K562 (cell line): ENCODE measurements at regions not wholly inside any gene's neighbourhood (a gene's known extent, or its start where the extent isn't known, plus 50 kb on each side); places are given as distances from the start of the nearest gene placed in this dataset.

Source experiments
- ATAC-seq: fragments of 200-7000 bp; cut with Tn5 transposase; 3 replicates; pipeline ENCODE4 v1.9.1; 2020; ENCODE audit warnings: moderate library complexity
- BruUV-seq: library from RNA; stranded (reverse); fragments of 400-500 nt; replicated peaks from 2 replicates; lab custom pipeline; 2021; lab: Mats Ljungman, UMichigan
- CTCF ChIA-PET: fragments of 300-600 bp; formaldehyde crosslinking; extraction: SDS; loops from one replicate; lab custom pipeline; 2021; ENCODE audit warnings: low intra/inter-chr PET ratio; lab: Yijun Ruan, JAX
- POLR2A ChIA-PET: fragments of 300-600, 350-650 bp; sonication (Branson Sonifier 250); formaldehyde crosslinking; extraction: SDS; loops from one replicate; lab custom pipeline; 2021; ENCODE audit warnings: antibody characterized with exemption, inconsistent platforms; lab: Yijun Ruan, JAX
- DNase-seq, 4 experiments: peaks; one replicate each; pipeline versions ENCODE4 v3.0.0 to v3.0.0-alpha.2; 2011 to 2018; ENCODE audit warnings: low spot score in 3 of 4, mixed read lengths in 3 of 4; ENCODE audit errors: extremely low read depth in 1 of 4
- FAIRE-seq: peaks from 2 replicates; lab custom pipeline; 2011; peaks lifted over from hg19 to GRCh38; lab: Jason Lieb, UNC
- H2AFZ ChIP-seq: 2 replicates; pipeline ENCODE4 v1.6.0; 2011; ENCODE audit warnings: low read depth, low read length, control low read depth, inconsistent platforms
- H3K27ac ChIP-seq: fragments of 200-600 bp; 3 replicates; pipeline ENCODE4 v1.8.0; 2011; ENCODE audit warnings: low read depth, mild to moderate bottlenecking, control low read depth, inconsistent platforms, low read length, moderate library complexity, mixed read lengths; ENCODE audit errors: extremely low read depth
- H3K27me3 ChIP-seq, 2 experiments: fragments of 300-600 bp in 1 of 2; 2 replicates in 1 of 2; 3 replicates in 1 of 2; pipeline versions ENCODE4 v1.6.0 to v1.8.0; 2011; ENCODE audit warnings: inconsistent platforms in 2 of 2, low read length in 2 of 2, mild to moderate bottlenecking in 1 of 2, mixed read lengths in 1 of 2, moderate library complexity in 1 of 2; ENCODE audit not compliant: control insufficient read depth in 2 of 2, insufficient read depth in 2 of 2
- H3K36me3 ChIP-seq: fragments of 300-600 bp; 3 replicates; pipeline ENCODE4 v1.8.0; 2011; ENCODE audit warnings: mild to moderate bottlenecking, low read length, inconsistent platforms; ENCODE audit not compliant: control insufficient read depth, insufficient read depth
- H3K4me1 ChIP-seq, 2 experiments: fragments of 200-600 bp in 1 of 2; replicated peaks in 1 of 2; 2 replicates in 1 of 2; 3 replicates in 1 of 2; pipeline versions ENCODE4 v1.5.1 to v1.8.0; 2011; ENCODE audit warnings: inconsistent platforms in 2 of 2, low read length in 2 of 2, mild to moderate bottlenecking in 1 of 2, mixed read lengths in 1 of 2, moderate library complexity in 1 of 2; ENCODE audit not compliant: control insufficient read depth in 2 of 2, insufficient read depth in 2 of 2
- H3K4me2 ChIP-seq: 2 replicates; pipeline ENCODE4 v1.6.1; 2011; ENCODE audit warnings: low read length, control low read depth, inconsistent platforms, mixed read lengths; ENCODE audit not compliant: insufficient read depth
- H3K4me3 ChIP-seq: fragments of 200-600 bp; sonication (generic), shearing (Covaris generic); 2 replicates; pipeline ENCODE4 v1.5.1; 2016; ENCODE audit warnings: control low read depth, inconsistent platforms
- H3K79me2 ChIP-seq: fragments of 200-600 bp; 3 replicates; pipeline ENCODE4 v1.8.0; 2011; ENCODE audit warnings: low read length, inconsistent platforms; ENCODE audit not compliant: control insufficient read depth, insufficient read depth
- H3K9ac ChIP-seq, 2 experiments: 2 replicates each; pipeline versions ENCODE4 v1.6.0 to v1.6.1; 2011; ENCODE audit warnings: low read depth in 2 of 2, low read length in 2 of 2, control low read depth in 1 of 2, inconsistent platforms in 1 of 2, mild to moderate bottlenecking in 1 of 2, mixed read lengths in 1 of 2; ENCODE audit not compliant: insufficient read depth in 1 of 2
- H3K9me1 ChIP-seq: one replicate; pipeline ENCODE4 v1.6.0; 2011; ENCODE audit warnings: inconsistent platforms, mild to moderate bottlenecking, low read length, moderate library complexity; ENCODE audit not compliant: control insufficient read depth, insufficient read depth
- H3K9me3 ChIP-seq: replicated peaks from 2 replicates; pipeline ENCODE4 v1.5.1; 2011; ENCODE audit warnings: low read depth, low read length, inconsistent platforms; ENCODE audit not compliant: control insufficient read depth, insufficient read depth
- H4K20me1 ChIP-seq: replicated peaks from 2 replicates; pipeline ENCODE4 v1.6.1; 2011; ENCODE audit warnings: low read length, inconsistent platforms, mixed read lengths; ENCODE audit not compliant: control insufficient read depth, insufficient read depth
- ESRRB ChIP-seq: fragments of 250-450 bp; sonication (Bioruptor Pico); IDR thresholded peaks from 2 replicates; pipeline ENCODE4 v1.5.0; 2020; ENCODE audit warnings: mild to moderate bottlenecking, moderate library complexity, borderline replicate concordance
- KLF13 ChIP-seq: fragments of 450-650 bp; IDR thresholded peaks from 2 replicates; pipeline ENCODE4 v1.6.1; 2016; ENCODE audit warnings: missing genetic modification characterization, low read depth, mild to moderate bottlenecking, missing compliant biosample characterization, moderate library complexity, borderline replicate concordance
- PHF21A ChIP-seq: fragments of 450-650 bp; IDR thresholded peaks from 2 replicates; pipeline ENCODE4 v1.6.1; 2017; ENCODE audit warnings: low read depth, borderline replicate concordance
- RBM34 ChIP-seq: fragments of 200-400 bp; formaldehyde crosslinking; IDR thresholded peaks from 2 replicates; pipeline ENCODE4 v1.6.1; 2018; ENCODE audit warnings: low read length, borderline replicate concordance; ENCODE audit not compliant: insufficient read depth
- SAFB ChIP-seq: fragments of 200-400 bp; formaldehyde crosslinking; IDR thresholded peaks from 2 replicates; pipeline ENCODE4 v1.6.1; 2017; ENCODE audit warnings: low read depth, low read length, borderline replicate concordance
- SMC3 ChIP-seq: conservative IDR thresholded peaks from 2 replicates; pipeline ENCODE4 v1.6.1; 2011; ENCODE audit warnings: low read depth, low read length, improper control_type of control experiment; ENCODE audit not compliant: insufficient read depth
- SRSF9 ChIP-seq: fragments of 200-400 bp; formaldehyde crosslinking; IDR thresholded peaks from 2 replicates; pipeline ENCODE4 v1.6.1; 2017; ENCODE audit warnings: low read depth, low read length, borderline replicate concordance
- ZNF324 ChIP-seq: fragments of 250-450 bp; sonication (Bioruptor Pico); IDR thresholded peaks from 2 replicates; pipeline ENCODE4 v1.4.0; 2020; ENCODE audit warnings: mild to moderate bottlenecking
- WGBS: fragments of 100-300 bp; shearing (Covaris generic); methylation state at CpG from one replicate; pipeline ENCODE4 v1.1.6; 2016; ENCODE audit warnings: low coverage, mixed read lengths; ENCODE audit not compliant: insufficient coverage; ENCODE audit errors: missing lambda C conversion rate; 5-methylcytosine and 5-hydroxymethylcytosine counted together
- in situ Hi-C: fragments of 300-500 bp; cut with MboI; formaldehyde crosslinking; loops from 4 replicates; pipeline ENCODE4 v1.15.0; 2018; ENCODE audit warnings: inconsistent platforms, mixed read lengths
- intact Hi-C: fragments of 100-400 bp; cut with micrococcal nuclease; formaldehyde crosslinking; loops from 2 replicates; pipeline ENCODE4 v1.14.2; 2022
- TF ChIP-seq, protein P1 (sequence below): fragments of 250-450 bp; sonication (Bioruptor Pico); IDR thresholded peaks from 2 replicates; pipeline ENCODE4 v1.8.0; 2021; ENCODE audit warnings: moderate library complexity, mild to moderate bottlenecking, inconsistent platforms
- TF ChIP-seq, protein P2 (sequence below): fragments of 200-800 bp; sonication (Bioruptor generic); IDR thresholded peaks from 2 replicates; pipeline ENCODE4 v1.6.1; 2017; ENCODE audit warnings: missing genetic modification characterization, missing compliant biosample characterization
- TF ChIP-seq, protein P3 (sequence below): fragments of 200-600 bp; sonication (generic); IDR thresholded peaks from one replicate; pipeline ENCODE4 v1.6.1; 2012; ENCODE audit warnings: mild to moderate bottlenecking, low read depth, low read length, inconsistent platforms

DNA sequence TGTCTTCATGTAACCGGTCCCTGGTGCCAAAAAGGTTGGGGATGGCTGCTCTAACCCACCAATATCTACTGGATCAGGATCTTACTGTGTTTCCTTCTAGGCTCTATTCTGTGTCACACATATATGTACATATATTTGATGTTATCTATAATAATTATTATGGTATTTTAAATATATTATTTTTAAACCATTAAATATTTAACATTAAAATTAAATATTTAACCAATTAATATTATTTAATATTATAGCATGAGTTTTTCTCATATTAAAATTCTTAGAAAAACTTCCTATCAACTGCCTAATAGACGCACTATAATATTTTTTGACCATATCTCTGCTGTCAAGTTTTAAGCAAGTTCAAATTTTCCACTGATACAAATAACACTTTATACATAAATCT lies 196.9 kb upstream of the PLET1 start:
- Histone ChIP-seq H3K4me1 (no peaks in the 10 kb centered on the region), H3K79me2 (no peaks in the 10 kb centered on the region), H3K9ac (no peak overlapping the region), H3K36me3 (no peaks in the 10 kb centered on the region), H3K27ac (no peak overlapping the region), H3K27me3 (no peaks in the 10 kb centered on the region), H3K4me3 (no peak overlapping the region), H2AFZ (no peak overlapping the region), H3K9me1 (no peaks in the 10 kb centered on the region), H3K4me2 (no peak overlapping the region), H3K9me3 (no peaks in the 10 kb centered on the region), H4K20me1 (no peaks in the 10 kb centered on the region)
- intact Hi-C loops = no loop called here
- FAIRE-seq (no peak), ATAC-seq (no peak), DNase-seq (no peak)
- ChIA-PET POLR2A (no interaction called here), CTCF (no interaction called here)
- in situ Hi-C loops = no loop called here
- WGBS = 14% methylated on average over 2 of the region's 2 CpGs
- no TSS peak for BruUV-seq
- TF ChIP-seq PHF21A (no peak), SAFB (no peak), SMC3 (no peak), SRSF9 (no peak), KLF13 (tag) (no peak), ESRRB (CRISPR knock-in tag) (no peak), ZNF324 (CRISPR knock-in tag) (no peak), RBM34 (no peak)
- TF ChIP-seq, protein P1, sequence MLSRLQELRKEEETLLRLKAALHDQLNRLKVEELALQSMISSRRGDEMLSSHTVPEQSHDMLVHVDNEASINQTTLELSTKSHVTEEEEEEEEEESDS (CRISPR knock-in tag) = no peak
- TF ChIP-seq, protein P2, sequence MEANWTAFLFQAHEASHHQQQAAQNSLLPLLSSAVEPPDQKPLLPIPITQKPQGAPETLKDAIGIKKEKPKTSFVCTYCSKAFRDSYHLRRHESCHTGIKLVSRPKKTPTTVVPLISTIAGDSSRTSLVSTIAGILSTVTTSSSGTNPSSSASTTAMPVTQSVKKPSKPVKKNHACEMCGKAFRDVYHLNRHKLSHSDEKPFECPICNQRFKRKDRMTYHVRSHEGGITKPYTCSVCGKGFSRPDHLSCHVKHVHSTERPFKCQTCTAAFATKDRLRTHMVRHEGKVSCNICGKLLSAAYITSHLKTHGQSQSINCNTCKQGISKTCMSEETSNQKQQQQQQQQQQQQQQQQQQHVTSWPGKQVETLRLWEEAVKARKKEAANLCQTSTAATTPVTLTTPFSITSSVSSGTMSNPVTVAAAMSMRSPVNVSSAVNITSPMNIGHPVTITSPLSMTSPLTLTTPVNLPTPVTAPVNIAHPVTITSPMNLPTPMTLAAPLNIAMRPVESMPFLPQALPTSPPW (CRISPR knock-in tag) = no peak
- TF ChIP-seq, protein P3, sequence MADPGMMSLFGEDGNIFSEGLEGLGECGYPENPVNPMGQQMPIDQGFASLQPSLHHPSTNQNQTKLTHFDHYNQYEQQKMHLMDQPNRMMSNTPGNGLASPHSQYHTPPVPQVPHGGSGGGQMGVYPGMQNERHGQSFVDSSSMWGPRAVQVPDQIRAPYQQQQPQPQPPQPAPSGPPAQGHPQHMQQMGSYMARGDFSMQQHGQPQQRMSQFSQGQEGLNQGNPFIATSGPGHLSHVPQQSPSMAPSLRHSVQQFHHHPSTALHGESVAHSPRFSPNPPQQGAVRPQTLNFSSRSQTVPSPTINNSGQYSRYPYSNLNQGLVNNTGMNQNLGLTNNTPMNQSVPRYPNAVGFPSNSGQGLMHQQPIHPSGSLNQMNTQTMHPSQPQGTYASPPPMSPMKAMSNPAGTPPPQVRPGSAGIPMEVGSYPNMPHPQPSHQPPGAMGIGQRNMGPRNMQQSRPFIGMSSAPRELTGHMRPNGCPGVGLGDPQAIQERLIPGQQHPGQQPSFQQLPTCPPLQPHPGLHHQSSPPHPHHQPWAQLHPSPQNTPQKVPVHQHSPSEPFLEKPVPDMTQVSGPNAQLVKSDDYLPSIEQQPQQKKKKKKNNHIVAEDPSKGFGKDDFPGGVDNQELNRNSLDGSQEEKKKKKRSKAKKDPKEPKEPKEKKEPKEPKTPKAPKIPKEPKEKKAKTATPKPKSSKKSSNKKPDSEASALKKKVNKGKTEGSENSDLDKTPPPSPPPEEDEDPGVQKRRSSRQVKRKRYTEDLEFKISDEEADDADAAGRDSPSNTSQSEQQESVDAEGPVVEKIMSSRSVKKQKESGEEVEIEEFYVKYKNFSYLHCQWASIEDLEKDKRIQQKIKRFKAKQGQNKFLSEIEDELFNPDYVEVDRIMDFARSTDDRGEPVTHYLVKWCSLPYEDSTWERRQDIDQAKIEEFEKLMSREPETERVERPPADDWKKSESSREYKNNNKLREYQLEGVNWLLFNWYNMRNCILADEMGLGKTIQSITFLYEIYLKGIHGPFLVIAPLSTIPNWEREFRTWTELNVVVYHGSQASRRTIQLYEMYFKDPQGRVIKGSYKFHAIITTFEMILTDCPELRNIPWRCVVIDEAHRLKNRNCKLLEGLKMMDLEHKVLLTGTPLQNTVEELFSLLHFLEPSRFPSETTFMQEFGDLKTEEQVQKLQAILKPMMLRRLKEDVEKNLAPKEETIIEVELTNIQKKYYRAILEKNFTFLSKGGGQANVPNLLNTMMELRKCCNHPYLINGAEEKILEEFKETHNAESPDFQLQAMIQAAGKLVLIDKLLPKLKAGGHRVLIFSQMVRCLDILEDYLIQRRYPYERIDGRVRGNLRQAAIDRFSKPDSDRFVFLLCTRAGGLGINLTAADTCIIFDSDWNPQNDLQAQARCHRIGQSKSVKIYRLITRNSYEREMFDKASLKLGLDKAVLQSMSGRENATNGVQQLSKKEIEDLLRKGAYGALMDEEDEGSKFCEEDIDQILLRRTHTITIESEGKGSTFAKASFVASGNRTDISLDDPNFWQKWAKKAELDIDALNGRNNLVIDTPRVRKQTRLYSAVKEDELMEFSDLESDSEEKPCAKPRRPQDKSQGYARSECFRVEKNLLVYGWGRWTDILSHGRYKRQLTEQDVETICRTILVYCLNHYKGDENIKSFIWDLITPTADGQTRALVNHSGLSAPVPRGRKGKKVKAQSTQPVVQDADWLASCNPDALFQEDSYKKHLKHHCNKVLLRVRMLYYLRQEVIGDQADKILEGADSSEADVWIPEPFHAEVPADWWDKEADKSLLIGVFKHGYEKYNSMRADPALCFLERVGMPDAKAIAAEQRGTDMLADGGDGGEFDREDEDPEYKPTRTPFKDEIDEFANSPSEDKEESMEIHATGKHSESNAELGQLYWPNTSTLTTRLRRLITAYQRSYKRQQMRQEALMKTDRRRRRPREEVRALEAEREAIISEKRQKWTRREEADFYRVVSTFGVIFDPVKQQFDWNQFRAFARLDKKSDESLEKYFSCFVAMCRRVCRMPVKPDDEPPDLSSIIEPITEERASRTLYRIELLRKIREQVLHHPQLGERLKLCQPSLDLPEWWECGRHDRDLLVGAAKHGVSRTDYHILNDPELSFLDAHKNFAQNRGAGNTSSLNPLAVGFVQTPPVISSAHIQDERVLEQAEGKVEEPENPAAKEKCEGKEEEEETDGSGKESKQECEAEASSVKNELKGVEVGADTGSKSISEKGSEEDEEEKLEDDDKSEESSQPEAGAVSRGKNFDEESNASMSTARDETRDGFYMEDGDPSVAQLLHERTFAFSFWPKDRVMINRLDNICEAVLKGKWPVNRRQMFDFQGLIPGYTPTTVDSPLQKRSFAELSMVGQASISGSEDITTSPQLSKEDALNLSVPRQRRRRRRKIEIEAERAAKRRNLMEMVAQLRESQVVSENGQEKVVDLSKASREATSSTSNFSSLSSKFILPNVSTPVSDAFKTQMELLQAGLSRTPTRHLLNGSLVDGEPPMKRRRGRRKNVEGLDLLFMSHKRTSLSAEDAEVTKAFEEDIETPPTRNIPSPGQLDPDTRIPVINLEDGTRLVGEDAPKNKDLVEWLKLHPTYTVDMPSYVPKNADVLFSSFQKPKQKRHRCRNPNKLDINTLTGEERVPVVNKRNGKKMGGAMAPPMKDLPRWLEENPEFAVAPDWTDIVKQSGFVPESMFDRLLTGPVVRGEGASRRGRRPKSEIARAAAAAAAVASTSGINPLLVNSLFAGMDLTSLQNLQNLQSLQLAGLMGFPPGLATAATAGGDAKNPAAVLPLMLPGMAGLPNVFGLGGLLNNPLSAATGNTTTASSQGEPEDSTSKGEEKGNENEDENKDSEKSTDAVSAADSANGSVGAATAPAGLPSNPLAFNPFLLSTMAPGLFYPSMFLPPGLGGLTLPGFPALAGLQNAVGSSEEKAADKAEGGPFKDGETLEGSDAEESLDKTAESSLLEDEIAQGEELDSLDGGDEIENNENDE = no peak
